ENCODE measurements at regions not wholly inside any gene's neighbourhood (a gene's known extent, or its start where the extent isn't known, plus 50 kb on each side); places are given as distances from the start of the nearest gene placed in this dataset.
"Not testable (repeated sequence)": the region's sequence is repeated elsewhere in the genome, so short reads cannot be mapped to it uniquely, and the experiment has no call there.

- DNase-seq (no peak), ATAC-seq (no peak)
- no peaks in the 10 kb centered on the region for H3K9me3 Mint-ChIP-seq (ENCODE audit: low read depth)
- H3K27ac Mint-ChIP-seq, result no peak overlapping the region
- ChIA-PET POLR2A (no interaction called here), CTCF (no interaction called here)
- intact Hi-C loops (cut with DNase I, micrococcal nuclease), result no loop called here
- H3K36me3 Mint-ChIP-seq (ENCODE audit: low read depth), result no peaks in the 10 kb centered on the region
- H3K4me3 Mint-ChIP-seq, result no peak overlapping the region
- no peaks in the 10 kb centered on the region for H3K4me1 Mint-ChIP-seq
- H3K27me3 Mint-ChIP-seq, result no peaks in the 10 kb centered on the region
Observed at GRCh38 chr1:194420706-194421105, 1234.3 kb upstream of the B3GALT2 start.

DNA sequence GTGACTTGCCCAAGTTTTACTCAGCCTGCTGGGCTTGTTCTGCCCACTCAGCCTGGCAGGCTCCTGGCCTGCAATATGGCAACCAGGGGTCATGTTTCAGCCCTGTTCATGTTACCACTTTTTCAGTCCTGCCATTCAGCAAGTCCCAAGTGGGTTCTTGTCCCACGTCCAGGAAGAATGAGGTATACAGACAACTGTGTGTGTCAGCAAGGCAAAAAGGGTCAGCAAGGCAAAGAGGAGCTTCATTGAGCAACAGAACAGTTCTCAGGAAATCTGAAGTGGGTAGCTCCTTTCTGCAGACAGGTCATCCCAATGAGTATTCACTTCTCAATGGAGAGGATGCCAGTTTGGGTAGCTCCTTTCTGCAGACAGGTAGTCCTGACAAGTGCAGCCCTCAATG is 1233.3 kb upstream of the B3GALT2 start:
- no peaks in the 10 kb centered on the region for H3K27me3 Mint-ChIP-seq
- H3K4me3 Mint-ChIP-seq, result no peak overlapping the region
- intact Hi-C loops (cut with DNase I, micrococcal nuclease), result no loop called here
- no peak overlapping the region for H3K27ac Mint-ChIP-seq
- no peaks in the 10 kb centered on the region for H3K4me1 Mint-ChIP-seq
- ChIA-PET POLR2A (no interaction called here), CTCF (no interaction called here)
- peaks cover 2% of the 10 kb centered on the region for H3K9me3 Mint-ChIP-seq (ENCODE audit: low read depth)
- no peak for ATAC-seq
- H3K36me3 Mint-ChIP-seq (ENCODE audit: low read depth), result no peaks in the 10 kb centered on the region
- DNase-seq, result no peak

GRCh38 chr1:194410756-194411155 is 1224.3 kb upstream of the B3GALT2 start:
- no peak overlapping the region for H3K4me3 Mint-ChIP-seq
- ChIA-PET CTCF (no interaction called here), POLR2A (no interaction called here)
- ATAC-seq, result no peak
- H3K4me1 Mint-ChIP-seq, result no peaks in the 10 kb centered on the region
- H3K9me3 Mint-ChIP-seq (ENCODE audit: low read depth), result peaks cover 3% of the 10 kb centered on the region
- intact Hi-C loops (cut with DNase I, micrococcal nuclease), result no loop called here
- H3K27me3 Mint-ChIP-seq, result peaks cover 6% of the 10 kb centered on the region
- DNase-seq, result no peak
- no peaks in the 10 kb centered on the region for H3K36me3 Mint-ChIP-seq (ENCODE audit: low read depth)
- H3K27ac Mint-ChIP-seq, result no peak overlapping the region

- peaks cover 12% of the 10 kb centered on the region for H3K27me3 Mint-ChIP-seq
- H3K4me1 Mint-ChIP-seq; ATAC-seq; H3K36me3 Mint-ChIP-seq (ENCODE audit: low read depth); POLR2A ChIA-PET; H3K27ac Mint-ChIP-seq; intact Hi-C loops (cut with DNase I, micrococcal nuclease); DNase-seq; H3K4me3 Mint-ChIP-seq; H3K9me3 Mint-ChIP-seq (ENCODE audit: low read depth): not testable (repeated sequence)
- CTCF ChIA-PET, result interaction anchor here (0.7 kb wide), 1 partner anchor 13 kb away, joined by 3 read pairs; no protein-coding TSS in a partner anchor
Observed at GRCh38 chr1:194407238-194407637, 1220.8 kb upstream of the B3GALT2 start.

DNA sequence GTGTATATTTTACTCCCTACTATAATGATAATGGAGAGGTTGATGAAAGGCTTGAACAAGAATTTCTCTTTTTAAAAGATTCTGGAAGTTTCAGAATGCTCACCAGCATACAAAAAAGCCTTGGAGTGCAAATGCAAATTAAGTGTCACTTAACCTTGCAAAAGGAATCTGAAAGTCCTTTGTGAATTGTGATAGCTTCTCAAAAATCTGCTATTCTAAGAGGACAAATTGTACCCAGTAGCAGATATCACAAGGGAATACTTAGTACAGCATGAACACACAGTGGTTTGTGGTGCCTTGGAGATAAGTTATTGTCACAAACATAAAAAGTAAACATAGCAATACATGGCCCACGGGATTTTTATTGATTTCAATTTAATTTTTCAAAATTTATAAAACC is 1208.3 kb upstream of the B3GALT2 start:
- intact Hi-C loops (cut with DNase I, micrococcal nuclease), result no loop called here
- POLR2A ChIA-PET, result no interaction called here
- no peak overlapping the region for H3K4me3 Mint-ChIP-seq
- H3K27me3 Mint-ChIP-seq, result no peaks in the 10 kb centered on the region
- H3K4me1 Mint-ChIP-seq, result no peaks in the 10 kb centered on the region
- H3K27ac Mint-ChIP-seq, result no peak overlapping the region
- CTCF ChIA-PET, result interaction anchor here (0.6 kb wide), 1 partner anchor 13 kb away, joined by 3 read pairs; no protein-coding TSS in a partner anchor
- ATAC-seq, result no peak
- H3K9me3 Mint-ChIP-seq (ENCODE audit: low read depth), result no peaks in the 10 kb centered on the region
- H3K36me3 Mint-ChIP-seq (ENCODE audit: low read depth), result no peaks in the 10 kb centered on the region
- DNase-seq, result no peak

GRCh38 chr1:194387531-194387930 is 1201.1 kb upstream of the B3GALT2 start:
- POLR2A ChIA-PET, result no interaction called here
- no peaks in the 10 kb centered on the region for H3K27me3 Mint-ChIP-seq
- H3K36me3 Mint-ChIP-seq (ENCODE audit: low read depth), result no peaks in the 10 kb centered on the region
- intact Hi-C loops (cut with DNase I, micrococcal nuclease), result no loop called here
- DNase-seq (no peak), ATAC-seq (no peak)
- CTCF ChIA-PET, result interaction anchor here (1.4 kb wide), 1 partner anchor 10 kb away, joined by 4 read pairs; no protein-coding TSS in a partner anchor
- H3K27ac Mint-ChIP-seq, result no peak overlapping the region
- no peak overlapping the region for H3K4me3 Mint-ChIP-seq
- no peaks in the 10 kb centered on the region for H3K9me3 Mint-ChIP-seq (ENCODE audit: low read depth)
- no peaks in the 10 kb centered on the region for H3K4me1 Mint-ChIP-seq

DNA sequence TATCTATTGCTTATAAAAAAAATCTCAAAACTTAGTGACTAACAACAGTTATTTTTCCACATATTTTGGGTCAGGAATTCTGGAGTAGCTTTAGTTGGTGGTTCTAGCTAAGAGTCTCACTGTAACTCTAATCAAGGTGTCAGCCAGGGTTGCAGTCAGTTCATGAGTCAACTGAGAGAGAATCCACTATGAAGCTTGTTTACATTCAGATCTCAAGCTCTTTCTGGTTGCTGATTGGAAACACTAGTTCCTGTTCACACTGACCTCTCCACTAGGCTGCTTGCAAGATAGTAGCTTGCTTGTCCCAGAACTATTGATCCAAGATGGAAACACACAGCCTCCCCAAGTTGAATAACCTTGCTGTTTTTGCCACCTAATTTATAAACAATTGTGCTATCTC is 1192.1 kb upstream of the B3GALT2 start:
- DNase-seq, result no peak
- Mint-ChIP-seq H3K27me3 (no peaks in the 10 kb centered on the region), H3K4me1 (no peaks in the 10 kb centered on the region), H3K9me3 (ENCODE audit: low read depth) (no peaks in the 10 kb centered on the region), H3K27ac (no peak overlapping the region), H3K36me3 (ENCODE audit: low read depth) (no peaks in the 10 kb centered on the region), H3K4me3 (no peak overlapping the region)
- ChIA-PET POLR2A (no interaction called here), CTCF (interaction anchor here (1.4 kb wide), 1 partner anchor 8 kb away, joined by 4 read pairs; no protein-coding TSS in a partner anchor)
- intact Hi-C loops (cut with DNase I, micrococcal nuclease), result no loop called here
- ATAC-seq, result no peak

DNA sequence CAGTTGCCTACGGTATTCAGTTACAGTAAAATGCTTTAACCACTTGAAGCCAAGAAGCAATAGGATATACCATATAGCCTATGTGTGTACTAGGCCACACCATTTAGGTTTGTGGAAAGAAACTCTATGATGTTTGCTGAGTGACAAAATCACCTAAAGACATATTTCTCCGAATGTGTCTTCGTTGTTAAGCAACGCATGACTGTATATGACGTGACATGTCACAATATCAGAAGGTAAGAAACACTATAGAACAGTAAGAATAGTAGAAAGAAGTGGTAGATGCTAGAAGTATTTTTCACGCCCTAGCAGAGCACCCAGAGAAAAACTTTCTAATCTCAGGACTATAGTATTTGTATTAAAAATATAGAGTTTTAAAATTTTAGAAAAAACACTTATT is 1188.2 kb upstream of the B3GALT2 start:
- Mint-ChIP-seq H3K36me3 (ENCODE audit: low read depth) (no peaks in the 10 kb centered on the region), H3K9me3 (ENCODE audit: low read depth) (no peaks in the 10 kb centered on the region), H3K27ac (no peak overlapping the region), H3K4me3 (no peak overlapping the region), H3K4me1 (no peaks in the 10 kb centered on the region), H3K27me3 (no peaks in the 10 kb centered on the region)
- intact Hi-C loops (cut with DNase I, micrococcal nuclease), result no loop called here
- POLR2A ChIA-PET, result no interaction called here
- CTCF ChIA-PET, result no interaction called here
- ATAC-seq, result no peak
- DNase-seq, result no peak

GRCh38 chr1:194372266-194372665 is 1185.9 kb upstream of the B3GALT2 start:
- Mint-ChIP-seq H3K27ac (no peak overlapping the region), H3K9me3 (ENCODE audit: low read depth) (no peaks in the 10 kb centered on the region), H3K36me3 (ENCODE audit: low read depth) (no peaks in the 10 kb centered on the region), H3K4me3 (no peak overlapping the region), H3K4me1 (no peaks in the 10 kb centered on the region), H3K27me3 (no peaks in the 10 kb centered on the region)
- intact Hi-C loops (cut with DNase I, micrococcal nuclease), result no loop called here
- DNase-seq, result no peak
- CTCF ChIA-PET, result no interaction called here
- no peak for ATAC-seq
- POLR2A ChIA-PET, result no interaction called here

DNA sequence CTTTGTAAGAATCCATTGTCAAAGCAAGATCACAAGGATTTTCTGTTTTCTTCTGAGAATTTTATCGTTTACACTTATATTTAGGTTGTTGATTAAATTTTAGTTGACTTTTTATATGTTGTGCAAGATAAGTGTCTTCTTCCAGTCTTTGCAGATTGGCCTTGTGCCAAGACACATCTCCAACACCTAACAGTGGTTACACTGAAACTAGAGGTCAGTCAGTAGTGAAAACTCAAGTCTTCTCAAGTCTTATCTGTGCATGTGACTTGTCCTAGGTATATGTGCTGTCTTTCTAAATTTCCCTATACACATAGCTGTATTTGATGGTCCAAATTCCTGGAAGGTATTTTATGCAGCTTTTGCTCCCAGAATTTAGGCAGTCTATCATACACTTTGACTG is 1183.2 kb upstream of the B3GALT2 start:
- no peak for DNase-seq
- H3K9me3 Mint-ChIP-seq (ENCODE audit: low read depth), result no peaks in the 10 kb centered on the region
- intact Hi-C loops (cut with DNase I, micrococcal nuclease), result no loop called here
- H3K4me3 Mint-ChIP-seq, result no peak overlapping the region
- H3K27me3 Mint-ChIP-seq, result peaks cover 1% of the 10 kb centered on the region
- no peak overlapping the region for H3K27ac Mint-ChIP-seq
- no peak for ATAC-seq
- CTCF ChIA-PET, result interaction anchor here (0.6 kb wide), 1 partner anchor 20 kb away, joined by 3 read pairs; no protein-coding TSS in a partner anchor
- H3K4me1 Mint-ChIP-seq, result no peaks in the 10 kb centered on the region
- POLR2A ChIA-PET, result no interaction called here
- H3K36me3 Mint-ChIP-seq (ENCODE audit: low read depth), result no peaks in the 10 kb centered on the region

- CTCF ChIA-PET, result no interaction called here
Observed at GRCh38 chr1:194369060-194369459, 1182.6 kb upstream of the B3GALT2 start.

DNA sequence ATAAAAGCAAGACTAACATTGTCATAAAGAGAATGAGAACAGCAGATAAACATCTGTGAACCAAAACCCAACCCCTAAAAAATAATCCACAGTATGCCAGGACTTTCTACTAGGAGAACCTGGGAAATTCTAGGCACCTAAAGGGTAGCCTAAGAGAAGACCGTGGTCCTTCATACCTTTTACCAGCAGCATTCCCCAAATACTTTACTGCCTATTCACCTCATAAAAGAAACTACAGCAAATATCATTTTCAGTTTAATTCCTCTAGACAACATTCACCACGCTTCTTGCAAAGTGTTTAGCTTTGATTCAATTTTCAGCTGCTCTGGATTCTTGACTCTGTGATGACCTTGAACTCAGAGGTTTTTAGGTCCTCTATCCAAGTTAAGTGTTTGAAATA is 1180.7 kb upstream of the B3GALT2 start:
- no peaks in the 10 kb centered on the region for H3K36me3 Mint-ChIP-seq (ENCODE audit: low read depth)
- intact Hi-C loops (cut with DNase I, micrococcal nuclease), result no loop called here
- ATAC-seq (no peak), DNase-seq (no peak)
- H3K9me3 Mint-ChIP-seq (ENCODE audit: low read depth), result no peaks in the 10 kb centered on the region
- POLR2A ChIA-PET, result no interaction called here
- no peak overlapping the region for H3K27ac Mint-ChIP-seq
- peaks cover 1% of the 10 kb centered on the region for H3K27me3 Mint-ChIP-seq
- H3K4me1 Mint-ChIP-seq, result no peaks in the 10 kb centered on the region
- no peak overlapping the region for H3K4me3 Mint-ChIP-seq
- CTCF ChIA-PET, result no interaction called here

More at GRCh38 chr1:194369060-194369459, 1182.6 kb upstream of the B3GALT2 start:
- ATAC-seq (no peak), DNase-seq (no peak)
- Mint-ChIP-seq H3K9me3 (ENCODE audit: low read depth) (no peaks in the 10 kb centered on the region), H3K27ac (no peak overlapping the region), H3K27me3 (peaks cover 1% of the 10 kb centered on the region), H3K4me1 (no peaks in the 10 kb centered on the region), H3K36me3 (ENCODE audit: low read depth) (no peaks in the 10 kb centered on the region), H3K4me3 (no peak overlapping the region)
- intact Hi-C loops (cut with DNase I, micrococcal nuclease), result no loop called here
- POLR2A ChIA-PET, result no interaction called here

- DNase-seq, result no peak
- intact Hi-C loops (cut with DNase I, micrococcal nuclease), result no loop called here
- no peak for ATAC-seq
- Mint-ChIP-seq H3K4me3 (no peak overlapping the region), H3K27ac (no peak overlapping the region), H3K4me1 (no peaks in the 10 kb centered on the region), H3K36me3 (ENCODE audit: low read depth) (no peaks in the 10 kb centered on the region), H3K9me3 (ENCODE audit: low read depth) (no peaks in the 10 kb centered on the region), H3K27me3 (peaks cover 1% of the 10 kb centered on the region)
- ChIA-PET CTCF (no interaction called here), POLR2A (no interaction called here)
Observed at GRCh38 chr1:194366705-194367104, 1180.3 kb upstream of the B3GALT2 start.
